ENCODE measurements at regions not wholly inside any gene's neighbourhood (a gene's known extent, or its start where the extent isn't known, plus 50 kb on each side); places are given as distances from the start of the nearest gene placed in this dataset.
"Not testable (repeated sequence)": the region's sequence is repeated elsewhere in the genome, so short reads cannot be mapped to it uniquely, and the experiment has no call there.

- no peak for TF ChIP-seq CTCF (IDR thresholded peaks at IDR 0.05; ENCODE audit: insufficient read depth, low read depth, low read length, missing control alignments)
- H3K4me3 ChIP-seq (ENCODE audit: low read depth, low read length): no peak overlapping the region
- no peak for DNase-seq (ENCODE audit: low read depth)
These were observed 433.0 kb upstream of the LMO3 start for GRCh38 chr12:17038923-17039322.

- no peak for DNase-seq (ENCODE audit: low read depth)
- no peak overlapping the region for H3K4me3 ChIP-seq (ENCODE audit: low read depth, low read length)
- no peak for TF ChIP-seq CTCF (IDR thresholded peaks at IDR 0.05; ENCODE audit: insufficient read depth, low read depth, low read length, missing control alignments)
These were observed 429.4 kb upstream of the LMO3 start for GRCh38 chr12:17035372-17035771.

GRCh38 chr12:17030338-17030737 is 424.4 kb upstream of the LMO3 start:
- no peak for DNase-seq (ENCODE audit: low read depth)
- no peak for TF ChIP-seq CTCF (IDR thresholded peaks at IDR 0.05; ENCODE audit: insufficient read depth, low read depth, low read length, missing control alignments)
- H3K4me3 ChIP-seq (ENCODE audit: low read depth, low read length): no peak overlapping the region

- no peak overlapping the region for H3K4me3 ChIP-seq (ENCODE audit: low read depth, low read length)
- no peak for TF ChIP-seq CTCF (IDR thresholded peaks at IDR 0.05; ENCODE audit: insufficient read depth, low read depth, low read length, missing control alignments)
- no peak for DNase-seq (ENCODE audit: low read depth)
These were observed 422.4 kb upstream of the LMO3 start for GRCh38 chr12:17028348-17028747.

GRCh38 chr12:17025424-17025823 is 419.5 kb upstream of the LMO3 start:
- not testable (repeated sequence) for H3K4me3 ChIP-seq (ENCODE audit: low read depth, low read length); DNase-seq (ENCODE audit: low read depth)

GRCh38 chr12:17020765-17021164 is 414.8 kb upstream of the LMO3 start:
- H3K4me3 ChIP-seq (ENCODE audit: low read depth, low read length): no peak overlapping the region
- TF ChIP-seq CTCF (IDR thresholded peaks at IDR 0.05; ENCODE audit: insufficient read depth, low read depth, low read length, missing control alignments): no peak
- no peak for DNase-seq (ENCODE audit: low read depth)

GRCh38 chr12:17017402-17017801 is 411.4 kb upstream of the LMO3 start:
- no peak overlapping the region for H3K4me3 ChIP-seq (ENCODE audit: low read depth, low read length)
- TF ChIP-seq CTCF (IDR thresholded peaks at IDR 0.05; ENCODE audit: insufficient read depth, low read depth, low read length, missing control alignments): no peak
- no peak for DNase-seq (ENCODE audit: low read depth)
